Heart right ventricle (tissue), 16 donors: ENCODE measurements at regions not wholly inside any gene's neighbourhood (a gene's known extent, or its start where the extent isn't known, plus 50 kb on each side); places are given as distances from the start of the nearest gene placed in this dataset.

ENCODE experiments used
- ATAC-seq, 8 donors: fragments of 200-7000 bp; cut with Tn5 transposase; one replicate each; pipeline ENCODE4 v1.9.1; 2020; ENCODE audit warnings: mild to moderate bottlenecking in 8 of 8, moderate library complexity in 8 of 8, moderate number of reproducible peaks in 1 of 8
- DNase-seq, 2 donors: peaks; one replicate each; pipeline ENCODE4 v3.0.0-alpha.2; 2020
- H3K27ac ChIP-seq, 10 donors: fragments of 200-600 bp; sonication (generic) in 2 of 10; one replicate each; pipeline versions ENCODE4 v1.5.0 to v1.8.0; 2020 to 2022; ENCODE audit warnings: mild to moderate bottlenecking in 3 of 10
- H3K27me3 ChIP-seq, 7 donors: fragments of 200-600 bp; one replicate each; pipeline ENCODE4 v1.8.0; 2021 to 2022; ENCODE audit warnings: mild to moderate bottlenecking in 2 of 7
- H3K36me3 ChIP-seq, 9 donors: fragments of 200-600 bp; sonication (generic) in 1 of 9; one replicate each; pipeline versions ENCODE4 v1.5.0 to v1.8.0; 2020 to 2022; ENCODE audit warnings: mild to moderate bottlenecking in 2 of 9
- H3K4me1 ChIP-seq, 9 donors: fragments of 200-600 bp; sonication (generic) in 1 of 9; one replicate each; pipeline versions ENCODE4 v1.5.0 to v1.8.0; 2020 to 2022; ENCODE audit warnings: mild to moderate bottlenecking in 4 of 9
- H3K4me3 ChIP-seq, 10 donors: fragments of 200-600 bp; sonication (generic) in 2 of 10; one replicate each; pipeline versions ENCODE4 v1.5.0 to v1.8.0; 2020 to 2022; ENCODE audit warnings: mild to moderate bottlenecking in 7 of 10, moderate library complexity in 2 of 10
- H3K9me3 ChIP-seq, 11 donors: fragments of 200-600 bp in 10 of 11; sonication (generic) in 2 of 11; one replicate each; pipeline versions ENCODE4 v1.5.0 to v1.8.0; 2013 to 2022; ENCODE audit warnings: mild to moderate bottlenecking in 2 of 11, control low read depth in 1 of 11, moderate library complexity in 1 of 11
- CTCF ChIP-seq, 9 donors: fragments of 200-600 bp; sonication (generic) in 2 of 9; IDR thresholded peaks; one replicate each; pipeline versions ENCODE4 v1.5.0 to v1.8.0; 2021 to 2022; ENCODE audit warnings: antibody characterized with exemption in 9 of 9, mild to moderate bottlenecking in 5 of 9, moderate library complexity in 1 of 9
- WGBS, 2 donors: extraction: QIAGEN DNeasy Blood & Tissue Kit; methylation state at CpG; one replicate each; pipeline ENCODE4 v1.1.7; 2013; ENCODE audit warnings: inconsistent platforms in 1 of 2; 5-methylcytosine and 5-hydroxymethylcytosine counted together
- intact Hi-C, 10 donors: fragments of 100-400 bp; cut with DNase I; formaldehyde crosslinking; loops; one replicate each; pipeline versions ENCODE4 v1.11.1 to v1.14.2; 2022
- donor health status: Arrhythmogenic right ventricular cardiomyopathy.
- donor health status: ischemic (EF 13 %, LVEDD 7.1; RV severe dilation, severe dysfunction).
- donor health status: healthy with polysubstance abuse.
- donor health status: DM: no; HTN: yes; CAD: no.
- donor health status: DM: no; HTN: no; CAD: no.
- donor health status: ischemic (EF 25% LVEDD 6.9; RV normal size, moderate dysfunction).
- donor health status: ischemic (EF 25% LVEDD 5.7; RV mildly dilated, moderate dysfunction).
- donor health status: healthy.
- donor health status: DM: yes; HTN: yes; CAD: no.
- donor health status: Ischemic cardiomyopathy.
- donor health status: ischemic (EF 35%, LVEDD 5.7; RV mildly dilated, moderate dysfunction).
- donor health status: nonischemic (EF 11% LVEDD 7.7; RV severe dilation, severe dysfunction).
- donor health status: DM: yes; HTN: yes; CAD: no.
- donor health status: PGD.
- donor health status: ischemic (EF 29% LVEDD 5.4; RV normal size, mild dysfunction).
- donor health status: nonischemic (EF 23%, LVEDD 6.1; RV moderate dilation, normal function).

GRCh38 chr11:13868710-13869397 lies 93.7 kb upstream of the SPON1 start:
- intact Hi-C loops: no loop called here
- H3K4me3 ChIP-seq: no peak overlapping the region
- H3K27me3 ChIP-seq: peaks cover 0 to 3% (median 0%) of the 10 kb centered on the region in 7 donors
- ATAC-seq: no peak
- no peaks in the 10 kb centered on the region for H3K36me3 ChIP-seq
- DNase-seq: no peak
- H3K27ac ChIP-seq: no peak overlapping the region
- H3K4me1 ChIP-seq: peaks cover 0 to 11% (median 8%) of the 10 kb centered on the region in 9 donors
- no peak for TF ChIP-seq CTCF (IDR thresholded peaks at IDR 0.05)
- 42% methylated on average over 2 of the region's 2 CpGs for WGBS, 2 donors
- H3K9me3 ChIP-seq: no peaks in the 10 kb centered on the region

GRCh38 chr11:13869398-13869886 lies 93.1 kb upstream of the SPON1 start:
- 59 to 75% methylated on average over 1 of the region's 1 CpG for WGBS, 2 donors
- ATAC-seq: no peak
- intact Hi-C loops: no loop called here
- Histone ChIP-seq H3K36me3 (no peaks in the 10 kb centered on the region), H3K4me3 (no peak overlapping the region), H3K4me1 (peaks cover 0 to 11% (median 8%) of the 10 kb centered on the region in 9 donors), H3K27me3 (peaks cover 0 to 3% (median 0%) of the 10 kb centered on the region in 7 donors), H3K9me3 (no peaks in the 10 kb centered on the region), H3K27ac (peak overlapping the region in 1 of 10 donors; percentile 46)
- TF ChIP-seq CTCF (IDR thresholded peaks at IDR 0.05): no peak
- DNase-seq: no peak

GRCh38 chr11:13874597-13874996 lies 87.9 kb upstream of the SPON1 start:
- DNase-seq: no peak
- Histone ChIP-seq H3K4me1 (peaks cover 0 to 11% (median 8%) of the 10 kb centered on the region in 9 donors), H3K4me3 (no peak overlapping the region), H3K27me3 (peaks cover 0 to 3% (median 0%) of the 10 kb centered on the region in 7 donors), H3K27ac (no peak overlapping the region), H3K9me3 (no peaks in the 10 kb centered on the region), H3K36me3 (no peaks in the 10 kb centered on the region)
- no peak for TF ChIP-seq CTCF (IDR thresholded peaks at IDR 0.05)
- no peak for ATAC-seq
- intact Hi-C loops: no loop called here

- intact Hi-C loops: no loop called here
- H3K36me3 ChIP-seq: no peaks in the 10 kb centered on the region
- peaks cover 0 to 3% (median 0%) of the 10 kb centered on the region in 7 donors for H3K27me3 ChIP-seq
- no peak for TF ChIP-seq CTCF (IDR thresholded peaks at IDR 0.05)
- DNase-seq: no peak
- H3K9me3 ChIP-seq: no peaks in the 10 kb centered on the region
- H3K4me3 ChIP-seq: no peak overlapping the region
- WGBS, 2 donors: 79 to 81% methylated on average over 9 of the region's 9 CpGs
- peaks cover 0 to 11% (median 8%) of the 10 kb centered on the region in 9 donors for H3K4me1 ChIP-seq
- no peak overlapping the region for H3K27ac ChIP-seq
- ATAC-seq: no peak
These were observed 86.9 kb upstream of the SPON1 start for GRCh38 chr11:13875643-13876042.
